ENCODE measurements at regions not wholly inside any gene's neighbourhood (a gene's known extent, or its start where the extent isn't known, plus 50 kb on each side); places are given as distances from the start of the nearest gene placed in this dataset.

DNA sequence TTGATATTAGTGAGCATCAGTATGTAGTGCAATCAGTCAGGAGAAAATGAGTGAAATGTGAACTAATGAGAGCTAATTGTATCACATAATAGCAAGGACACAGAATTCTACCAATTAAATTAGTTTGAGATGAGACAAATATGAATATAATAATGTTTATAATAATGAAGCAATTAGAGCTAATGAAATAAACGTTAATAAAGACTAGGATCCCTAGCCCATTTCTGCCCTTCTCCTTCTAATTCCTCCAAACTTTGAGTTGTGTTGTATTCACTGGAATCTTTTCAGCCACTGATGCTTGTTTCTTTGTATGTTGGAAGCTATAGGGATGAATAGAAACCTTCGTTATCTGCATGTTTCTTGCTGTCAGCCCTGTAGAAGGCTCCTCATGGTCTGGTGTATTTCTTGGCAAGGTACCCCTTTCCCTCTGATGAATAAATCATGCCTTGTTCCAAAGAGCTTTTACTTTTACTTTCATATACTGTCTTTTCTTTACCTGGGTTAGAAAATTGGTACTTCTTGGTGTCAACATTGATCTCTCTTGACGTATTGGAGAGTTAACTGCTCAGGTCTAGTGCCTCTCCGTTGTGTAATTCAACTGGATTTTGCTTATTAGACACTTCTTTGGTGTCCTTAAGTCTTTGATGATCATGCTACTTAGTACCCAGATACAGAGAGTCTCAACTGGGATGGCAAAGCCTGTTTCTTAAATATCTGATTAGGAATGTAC, 154.8 kb downstream of the PTCSC3 start:
- TF ChIP-seq CTCF (IDR thresholded peaks at IDR 0.05) (no peak), FOSL2 (IDR thresholded peaks at IDR 0.05; ENCODE audit: borderline replicate concordance, low read depth) (no peak), TAF1 (IDR thresholded peaks at IDR 0.05; ENCODE audit: borderline replicate concordance, low read depth, low read length) (no peak), RAD21 (IDR thresholded peaks at IDR 0.05; ENCODE audit: low read length) (no peak), NFIC (IDR thresholded peaks at IDR 0.05; ENCODE audit: borderline replicate concordance) (no peak), SMC3 (IDR thresholded peaks at IDR 0.05; ENCODE audit: low read depth, low read length) (no peak), USF2 (IDR thresholded peaks at IDR 0.05; ENCODE audit: borderline replicate concordance, low read depth, low read length) (no peak)
